Eye (tissue), 1 donor: ENCODE measurements at regions not wholly inside any gene's neighbourhood (a gene's known extent, or its start where the extent isn't known, plus 50 kb on each side); places are given as distances from the start of the nearest gene placed in this dataset.

Experiments used
- DNase-seq: peaks from one replicate; pipeline ENCODE4 v3.0.0-alpha.2; 2015

GRCh38 chr7:26100406-26101339, 51.3 kb upstream of the NFE2L3 start:
- DNase-seq: no peak

- peak; percentile 72 for DNase-seq
These were observed 50.4 kb upstream of the NFE2L3 start for GRCh38 chr7:26101361-26102151.

GRCh38 chr7:26102176-26102575, 49.8 kb upstream of the NFE2L3 start:
- DNase-seq: no peak
